Mammary epithelial cell (primary cell): ENCODE measurements at regions not wholly inside any gene's neighbourhood (a gene's known extent, or its start where the extent isn't known, plus 50 kb on each side); places are given as distances from the start of the nearest gene placed in this dataset.

Source experiments
- CTCF ChIP-seq, 2 donors: IDR thresholded peaks in 1 of 2; conservative IDR thresholded peaks in 1 of 2; 2 replicates each; pipeline ENCODE4 v1.5.1; 2011 to 2012; ENCODE audit warnings: inconsistent platforms in 2 of 2, low read length in 2 of 2, mild to moderate bottlenecking in 2 of 2, control low read depth in 1 of 2, low read depth in 1 of 2; ENCODE audit not compliant: insufficient read depth in 1 of 2; ENCODE audit errors: extremely low read depth in 1 of 2
- EZH2 ChIP-seq: IDR thresholded peaks from 2 replicates; pipeline ENCODE4 v1.6.1; 2012; ENCODE audit warnings: low read length, inconsistent platforms, borderline replicate concordance

GRCh38 chr11:70631624-70632047 is 233.3 kb downstream of the CTTN start:
- TF ChIP-seq EZH2 (no peak), CTCF (conservative IDR thresholded peaks at IDR 0.05 in 1 of 2, IDR thresholded peaks at IDR 0.05 in 1 of 2; ENCODE audit: extremely low read depth in 1 of 2, insufficient read depth in 1 of 2, low read depth in 1 of 2, low read length in 2 of 2) (no peak)
